GM21381 (cell line): ENCODE measurements at regions not wholly inside any gene's neighbourhood (a gene's known extent, or its start where the extent isn't known, plus 50 kb on each side); places are given as distances from the start of the nearest gene placed in this dataset.
"Not testable (repeated sequence)": the region's sequence is repeated elsewhere in the genome, so short reads cannot be mapped to it uniquely, and the experiment has no call there.

Experiments
- ATAC-seq: cut with Tn5 transposase; IDR thresholded peaks from one replicate; pipeline ENCODE4 v1.9.1; 2021; ENCODE audit warnings: mild to moderate bottlenecking, moderate library complexity; ENCODE audit not compliant: unreplicated experiment

- no peak for ATAC-seq
Measured at GRCh38 chr16:85449885-85450245, 163.3 kb upstream of the GSE1 start.

GRCh38 chr16:85451142-85451541 lies 162.0 kb upstream of the GSE1 start:
- ATAC-seq: not testable (repeated sequence)

GRCh38 chr16:85451641-85452363 lies 161.3 kb upstream of the GSE1 start:
- no peak for ATAC-seq

GRCh38 chr16:85452364-85453193 lies 160.5 kb upstream of the GSE1 start:
- ATAC-seq: no peak

- ATAC-seq: no peak
Measured at GRCh38 chr16:85453194-85453678, 159.9 kb upstream of the GSE1 start.

GRCh38 chr16:85453703-85454102 lies 159.4 kb upstream of the GSE1 start:
- ATAC-seq: no peak

- no peak for ATAC-seq
Measured at GRCh38 chr16:85454171-85454872, 158.8 kb upstream of the GSE1 start.

GRCh38 chr16:85455534-85455933 lies 157.6 kb upstream of the GSE1 start:
- ATAC-seq: no peak

- no peak for ATAC-seq
Measured at GRCh38 chr16:85457366-85457765, 155.8 kb upstream of the GSE1 start.

GRCh38 chr16:85458968-85459367 lies 154.2 kb upstream of the GSE1 start:
- ATAC-seq: no peak

- no peak for ATAC-seq
Measured at GRCh38 chr16:85459529-85460251, 153.4 kb upstream of the GSE1 start.

GRCh38 chr16:85460252-85461021 lies 152.7 kb upstream of the GSE1 start:
- no peak for ATAC-seq

GRCh38 chr16:85461022-85461813 lies 151.9 kb upstream of the GSE1 start:
- no peak for ATAC-seq

- no peak for ATAC-seq
Measured at GRCh38 chr16:85461814-85462713, 151.1 kb upstream of the GSE1 start.

- ATAC-seq: no peak
Measured at GRCh38 chr16:85462714-85463611, 150.2 kb upstream of the GSE1 start.

GRCh38 chr16:85463672-85464382 lies 149.3 kb upstream of the GSE1 start:
- no peak for ATAC-seq
